GM13976 (cell line): ENCODE measurements at regions not wholly inside any gene's neighbourhood (a gene's known extent, or its start where the extent isn't known, plus 50 kb on each side); places are given as distances from the start of the nearest gene placed in this dataset.
"Not testable (repeated sequence)": the region's sequence is repeated elsewhere in the genome, so short reads cannot be mapped to it uniquely, and the experiment has no call there.

Source experiments
- DNase-seq: peaks from one replicate; pipeline ENCODE4 v3.0.0; 2012; ENCODE audit warnings: low spot score
- CTCF ChIP-seq: IDR thresholded peaks from 2 replicates; pipeline ENCODE4 v1.5.1; 2012; ENCODE audit warnings: borderline replicate concordance, mild to moderate bottlenecking; ENCODE audit not compliant: insufficient read depth; ENCODE audit errors: extremely low read depth, missing control alignments, control extremely low read depth
- in situ Hi-C: fragments of 300-500 bp; cut with MboI; formaldehyde crosslinking; loops from one replicate; pipeline ENCODE4 v1.12.0; 2022; ENCODE audit warnings: low sequenced_read_pairs, mixed read lengths, inconsistent platforms; ENCODE audit not compliant: unreplicated experiment

- TF ChIP-seq CTCF = no peak
- in situ Hi-C loops = no loop called here
- DNase-seq = no peak
These were observed 1375.4 kb downstream of the SLITRK1 start for GRCh38 chr13:82506805-82507414.

- no peak for DNase-seq
- in situ Hi-C loops = no loop called here
- TF ChIP-seq CTCF = no peak
These were observed 1380.4 kb downstream of the SLITRK1 start for GRCh38 chr13:82501834-82502233.

GRCh38 chr13:82480415-82480814 lies 1401.9 kb downstream of the SLITRK1 start:
- no peak for DNase-seq
- TF ChIP-seq CTCF = no peak
- in situ Hi-C loops = no loop called here

- no peak for DNase-seq
- TF ChIP-seq CTCF = no peak
- in situ Hi-C loops = no loop called here
These were observed 1404.8 kb downstream of the SLITRK1 start for GRCh38 chr13:82477436-82477835.

GRCh38 chr13:82467626-82468025 lies 1414.6 kb downstream of the SLITRK1 start:
- in situ Hi-C loops = no loop called here
- no peak for DNase-seq
- TF ChIP-seq CTCF = no peak

GRCh38 chr13:82459575-82459974 lies 1422.7 kb downstream of the SLITRK1 start:
- in situ Hi-C loops = not testable (repeated sequence)

GRCh38 chr13:82458169-82458568 lies 1424.1 kb downstream of the SLITRK1 start:
- DNase-seq = no peak
- in situ Hi-C loops = no loop called here
- no peak for TF ChIP-seq CTCF

More at GRCh38 chr13:82459575-82459974, 1422.7 kb downstream of the SLITRK1 start:
- not testable (repeated sequence) for DNase-seq

- DNase-seq, in situ Hi-C loops: not testable (repeated sequence)
These were observed 1424.7 kb downstream of the SLITRK1 start for GRCh38 chr13:82457548-82457947.
